IMR-90 (cell line): ENCODE measurements at regions not wholly inside any gene's neighbourhood (a gene's known extent, or its start where the extent isn't known, plus 50 kb on each side); places are given as distances from the start of the nearest gene placed in this dataset.

Source experiments
- ATAC-seq: fragments of 200-7000 bp; cut with Tn5 transposase; 2 replicates; pipeline ENCODE4 v1.9.1; 2020; ENCODE audit warnings: low read depth, mild to moderate bottlenecking, moderate library complexity
- BruUV-seq: library from RNA; stranded (reverse); fragments of 400-500 nt; replicated peaks from 2 replicates; lab custom pipeline; 2021; lab: Mats Ljungman, UMichigan
- CTCF ChIA-PET: fragments of 300-600 bp; formaldehyde crosslinking; extraction: SDS; loops from one replicate; lab custom pipeline; 2021; ENCODE audit warnings: antibody characterized with exemption; lab: Yijun Ruan, JAX
- POLR2A ChIA-PET: fragments of 300-600 bp; sonication (Branson Sonifier 250); formaldehyde crosslinking; loops from one replicate; lab custom pipeline; 2022; ENCODE audit warnings: antibody characterized with exemption; ENCODE audit not compliant: unreplicated experiment; lab: Charles Lee
- DNase-seq: peaks from one replicate; pipeline ENCODE4 v3.0.0; 2013
- H2AFZ ChIP-seq: replicated peaks from 2 replicates; pipeline ENCODE3; 2013; ENCODE audit warnings: low read length, mild to moderate bottlenecking; ENCODE audit not compliant: poor library complexity
- H2AK5ac ChIP-seq: 2 replicates; pipeline ENCODE4 v1.6.1; 2013; ENCODE audit warnings: low read depth, low read length, inconsistent platforms
- H2AK9ac ChIP-seq: replicated peaks from 2 replicates; pipeline ENCODE3; 2013; ENCODE audit warnings: mild to moderate bottlenecking, low read depth, low read length, moderate library complexity; ENCODE audit not compliant: poor library complexity
- H2BK120ac ChIP-seq: 2 replicates; pipeline ENCODE4 v1.6.1; 2013; ENCODE audit warnings: low read depth, low read length, inconsistent platforms
- H2BK15ac ChIP-seq: 3 replicates; pipeline ENCODE4 v1.6.1; 2013; ENCODE audit warnings: low read depth, low read length, inconsistent platforms
- H2BK20ac ChIP-seq: 2 replicates; pipeline ENCODE4 v1.6.1; 2013; ENCODE audit warnings: low read depth, mild to moderate bottlenecking, inconsistent platforms, low read length, moderate library complexity
- H2BK5ac ChIP-seq: 2 replicates; pipeline ENCODE4 v1.6.1; 2013; ENCODE audit warnings: mild to moderate bottlenecking, low read depth, low read length, inconsistent platforms; ENCODE audit not compliant: poor library complexity, severe bottlenecking
- H3K14ac ChIP-seq: replicated peaks from 2 replicates; pipeline ENCODE4 v1.6.1; 2013; ENCODE audit warnings: low read depth, low read length, inconsistent platforms
- H3K18ac ChIP-seq: 2 replicates; pipeline ENCODE4 v1.6.1; 2013; ENCODE audit warnings: low read depth, low read length, control low read depth
- H3K23ac ChIP-seq: 2 replicates; pipeline ENCODE4 v1.6.1; 2013; ENCODE audit warnings: low read depth, low read length, inconsistent platforms
- H3K27ac ChIP-seq: 2 replicates; pipeline ENCODE4 v1.5.1; 2013; ENCODE audit warnings: mild to moderate bottlenecking, control low read depth, low read length; ENCODE audit not compliant: insufficient read depth
- H3K27me3 ChIP-seq: 2 replicates; pipeline ENCODE4 v1.6.1; 2013; ENCODE audit warnings: low read length; ENCODE audit not compliant: control insufficient read depth, insufficient read depth
- H3K36me3 ChIP-seq: 2 replicates; pipeline ENCODE4 v1.6.1; 2013; ENCODE audit warnings: low read length, mixed read lengths; ENCODE audit not compliant: control insufficient read depth, insufficient read depth
- H3K4ac ChIP-seq: 2 replicates; pipeline ENCODE4 v1.6.1; 2013; ENCODE audit warnings: low read depth, low read length, inconsistent platforms
- H3K4me1 ChIP-seq: 2 replicates; pipeline ENCODE4 v1.6.1; 2013; ENCODE audit warnings: low read length, mixed read lengths; ENCODE audit not compliant: control insufficient read depth, insufficient read depth
- H3K4me2 ChIP-seq: 2 replicates; pipeline ENCODE4 v1.6.1; 2013; ENCODE audit warnings: low read depth, mild to moderate bottlenecking, control low read depth, low read length, moderate library complexity
- H3K4me3 ChIP-seq: 2 replicates; pipeline ENCODE4 v1.5.1; 2013; ENCODE audit warnings: low read depth, mild to moderate bottlenecking, control low read depth, low read length, moderate library complexity; ENCODE audit not compliant: insufficient read depth
- H3K56ac ChIP-seq: 2 replicates; pipeline ENCODE4 v1.6.1; 2013; ENCODE audit warnings: low read length, inconsistent platforms; ENCODE audit not compliant: insufficient read depth; ENCODE audit errors: extremely low read depth
- H3K79me1 ChIP-seq, 2 experiments: 2 replicates each; pipeline ENCODE4 v1.6.1; 2013; ENCODE audit warnings: low read length in 2 of 2, inconsistent platforms in 1 of 2, low read depth in 1 of 2
- H3K9ac ChIP-seq: 2 replicates; pipeline ENCODE4 v1.6.1; 2013; ENCODE audit warnings: low read depth, low read length, control low read depth
- H3K9me1 ChIP-seq: 2 replicates; pipeline ENCODE4 v1.6.1; 2013; ENCODE audit warnings: low read length, inconsistent platforms; ENCODE audit not compliant: insufficient read depth
- H3K9me3 ChIP-seq: 2 replicates; pipeline ENCODE4 v1.6.1; 2013; ENCODE audit warnings: low read length; ENCODE audit not compliant: control insufficient read depth, insufficient read depth
- H4K20me1 ChIP-seq: 2 replicates; pipeline ENCODE4 v1.6.1; 2013; ENCODE audit warnings: low read length, inconsistent platforms; ENCODE audit not compliant: insufficient read depth
- H4K5ac ChIP-seq: 2 replicates; pipeline ENCODE4 v1.6.1; 2013; ENCODE audit warnings: mild to moderate bottlenecking, low read depth, low read length, control low read depth
- H4K8ac ChIP-seq, 2 experiments: 2 replicates each; pipeline ENCODE4 v1.6.1; 2013; ENCODE audit warnings: low read depth in 2 of 2, low read length in 2 of 2, control low read depth in 1 of 2, inconsistent platforms in 1 of 2
- H4K91ac ChIP-seq: 2 replicates; pipeline ENCODE4 v1.6.1; 2013; ENCODE audit warnings: low read depth, low read length, inconsistent platforms; ENCODE audit not compliant: insufficient read depth
- BHLHE40 ChIP-seq: fragments of 150-350 bp; IDR thresholded peaks from 2 replicates; pipeline ENCODE4 v1.6.1; 2016; ENCODE audit warnings: mild to moderate bottlenecking, low read depth, low read length
- CHD1 ChIP-seq: IDR thresholded peaks from 2 replicates; pipeline ENCODE4 v1.6.1; 2012; ENCODE audit warnings: low read depth, low read length, improper control_type of control experiment
- WGBS, 2 experiments: methylation state at CpG; one replicate each; pipeline versions ENCODE4 v1.1.5 to v1.1.7; 2013; ENCODE audit warnings: missing lambda C conversion rate in 2 of 2; ENCODE audit not compliant: insufficient read length in 1 of 2; ENCODE audit errors: extremely low coverage in 2 of 2; 5-methylcytosine and 5-hydroxymethylcytosine counted together
- dilution Hi-C: fragments of 300-500 bp; cut with HindIII; formaldehyde crosslinking; loops from one replicate; pipeline ENCODE4 v1.14.3; 2018; ENCODE audit warnings: low sequenced_read_pairs; ENCODE audit not compliant: unreplicated experiment
- in situ Hi-C: fragments of 300-500 bp; cut with MboI; formaldehyde crosslinking; loops from 3 replicates; pipeline ENCODE4 v1.14.3; 2019; ENCODE audit warnings: low sequenced_read_pairs, inconsistent platforms, mixed read lengths
- intact Hi-C: fragments of 100-400 bp; cut with micrococcal nuclease; formaldehyde crosslinking; loops from 2 replicates; pipeline ENCODE4 v1.10.0; 2022

GRCh38 chr18:78582898-78583738 is 396.5 kb upstream of the SALL3 start:
- Histone ChIP-seq H2BK20ac (no peak overlapping the region), H3K56ac (no peak overlapping the region), H2BK15ac (no peak overlapping the region), H2AFZ (no peak overlapping the region), H2BK5ac (no peak overlapping the region), H3K4ac (no peak overlapping the region), H2AK5ac (no peak overlapping the region), H4K91ac (no peak overlapping the region), H3K4me2 (no peak overlapping the region), H4K8ac (no peak overlapping the region), H3K14ac (no peak overlapping the region), H3K4me1 (no peaks in the 10 kb centered on the region), H3K4me3 (no peak overlapping the region), H3K27ac (no peak overlapping the region), H3K9ac (no peak overlapping the region), H4K20me1 (no peaks in the 10 kb centered on the region), H4K5ac (no peak overlapping the region), H2AK9ac (no peak overlapping the region), H3K79me1 (no peaks in the 10 kb centered on the region), H3K27me3 (no peaks in the 10 kb centered on the region), H3K23ac (no peak overlapping the region), H3K18ac (no peak overlapping the region), H3K9me1 (no peaks in the 10 kb centered on the region), H3K36me3 (no peaks in the 10 kb centered on the region), H3K9me3 (peaks cover 51% of the 10 kb centered on the region), H2BK120ac (no peak overlapping the region)
- TF ChIP-seq BHLHE40 = no peak
- TF ChIP-seq CHD1 = no peak
- CTCF ChIA-PET = no interaction called here
- ATAC-seq (no peak), DNase-seq (no peak)
- intact Hi-C loops (no loop called here), dilution Hi-C loops (no loop called here), in situ Hi-C loops (no loop called here)
- WGBS, 2 experiments = 49% methylated on average over 4 of the region's 26 CpGs; no CpG with 5 or more reads in 1 of the 2 experiments
- POLR2A ChIA-PET = no interaction called here
- no TSS peak for BruUV-seq
